ENCODE measurements at regions not wholly inside any gene's neighbourhood (a gene's known extent, or its start where the extent isn't known, plus 50 kb on each side); places are given as distances from the start of the nearest gene placed in this dataset.

GRCh38 chr5:124452412-124452811, 294.0 kb downstream of the ZNF608 start:
- TF ChIP-seq, protein P1, sequence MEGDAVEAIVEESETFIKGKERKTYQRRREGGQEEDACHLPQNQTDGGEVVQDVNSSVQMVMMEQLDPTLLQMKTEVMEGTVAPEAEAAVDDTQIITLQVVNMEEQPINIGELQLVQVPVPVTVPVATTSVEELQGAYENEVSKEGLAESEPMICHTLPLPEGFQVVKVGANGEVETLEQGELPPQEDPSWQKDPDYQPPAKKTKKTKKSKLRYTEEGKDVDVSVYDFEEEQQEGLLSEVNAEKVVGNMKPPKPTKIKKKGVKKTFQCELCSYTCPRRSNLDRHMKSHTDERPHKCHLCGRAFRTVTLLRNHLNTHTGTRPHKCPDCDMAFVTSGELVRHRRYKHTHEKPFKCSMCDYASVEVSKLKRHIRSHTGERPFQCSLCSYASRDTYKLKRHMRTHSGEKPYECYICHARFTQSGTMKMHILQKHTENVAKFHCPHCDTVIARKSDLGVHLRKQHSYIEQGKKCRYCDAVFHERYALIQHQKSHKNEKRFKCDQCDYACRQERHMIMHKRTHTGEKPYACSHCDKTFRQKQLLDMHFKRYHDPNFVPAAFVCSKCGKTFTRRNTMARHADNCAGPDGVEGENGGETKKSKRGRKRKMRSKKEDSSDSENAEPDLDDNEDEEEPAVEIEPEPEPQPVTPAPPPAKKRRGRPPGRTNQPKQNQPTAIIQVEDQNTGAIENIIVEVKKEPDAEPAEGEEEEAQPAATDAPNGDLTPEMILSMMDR (IDR thresholded peaks at IDR 0.05), result no peak
- no peak for TF ChIP-seq POLR2A (IDR thresholded peaks at IDR 0.05)

Measured in thyroid gland (tissue), 4 donors.